GM18505 (cell line): ENCODE measurements at regions not wholly inside any gene's neighbourhood (a gene's known extent, or its start where the extent isn't known, plus 50 kb on each side); places are given as distances from the start of the nearest gene placed in this dataset.

Source experiments
- ATAC-seq: cut with Tn5 transposase; IDR thresholded peaks from one replicate; pipeline ENCODE4 v1.9.1; 2021; ENCODE audit not compliant: unreplicated experiment
- POLR2A ChIP-seq: IDR thresholded peaks from 4 replicates; pipeline ENCODE4 v1.6.1; 2011; ENCODE audit warnings: borderline replicate concordance; ENCODE audit not compliant: insufficient read depth, insufficient read length; ENCODE audit errors: extremely low read depth

DNA sequence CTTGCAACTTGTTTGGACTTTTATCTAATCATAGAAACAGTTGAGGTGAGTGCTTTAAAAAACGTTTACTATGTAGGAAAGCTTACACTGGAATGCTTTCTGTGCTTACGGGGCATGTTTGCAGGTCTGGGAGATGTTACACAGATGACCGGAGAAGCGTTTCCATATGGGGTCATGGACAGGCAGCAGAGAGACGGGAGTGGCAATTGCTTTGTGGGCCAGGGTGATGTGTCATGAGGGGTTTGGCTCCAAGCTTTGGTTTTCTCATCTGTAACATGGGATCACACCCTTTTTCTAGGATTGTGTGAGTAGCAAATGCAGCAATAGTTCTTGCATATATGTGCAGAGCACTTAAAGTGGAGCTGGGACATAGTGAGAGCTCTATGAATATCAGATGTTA is 174.8 kb upstream of the MKI67 start:
- no peak for TF ChIP-seq POLR2A
- no peak for ATAC-seq

DNA sequence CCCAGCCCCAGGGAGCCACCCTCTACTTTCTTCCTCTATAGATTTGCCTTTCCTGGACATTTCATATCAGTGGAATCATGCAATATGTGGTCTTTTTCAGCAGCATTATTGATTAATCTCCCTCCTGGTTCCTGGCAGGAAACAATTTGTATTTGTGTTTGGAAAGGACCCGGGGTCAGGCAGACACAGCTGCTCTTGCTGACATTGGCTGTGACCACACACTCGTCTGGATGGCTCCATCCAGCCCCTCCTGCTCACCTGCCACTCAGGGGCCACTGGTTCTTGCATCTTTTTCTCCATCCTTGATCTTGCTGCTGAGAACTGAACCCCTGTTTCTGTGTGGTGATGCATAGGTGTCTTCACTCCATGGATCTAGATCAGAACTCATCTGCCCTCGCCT is 176.6 kb upstream of the MKI67 start:
- ATAC-seq: no peak
- TF ChIP-seq POLR2A: no peak

DNA sequence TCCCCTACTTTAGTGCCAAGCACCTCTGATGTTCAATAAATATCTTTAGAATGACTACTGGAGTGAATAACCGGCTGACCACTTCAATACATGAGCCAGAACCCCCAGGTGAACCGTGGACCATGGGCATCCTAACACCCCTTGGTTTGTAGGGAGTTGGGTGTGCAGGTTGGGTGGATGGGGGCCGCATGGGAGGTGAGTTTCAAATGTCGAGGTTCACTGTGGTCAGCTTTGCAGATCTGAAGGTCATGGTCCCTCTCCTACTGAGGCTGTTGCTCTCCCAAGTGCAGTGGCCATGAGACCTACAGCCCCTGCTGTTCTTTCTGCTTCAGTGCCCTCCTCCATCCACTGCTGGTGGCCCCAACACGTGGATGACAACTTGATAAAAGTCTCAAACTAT is 178.0 kb upstream of the MKI67 start:
- no peak for TF ChIP-seq POLR2A
- ATAC-seq: no peak

DNA sequence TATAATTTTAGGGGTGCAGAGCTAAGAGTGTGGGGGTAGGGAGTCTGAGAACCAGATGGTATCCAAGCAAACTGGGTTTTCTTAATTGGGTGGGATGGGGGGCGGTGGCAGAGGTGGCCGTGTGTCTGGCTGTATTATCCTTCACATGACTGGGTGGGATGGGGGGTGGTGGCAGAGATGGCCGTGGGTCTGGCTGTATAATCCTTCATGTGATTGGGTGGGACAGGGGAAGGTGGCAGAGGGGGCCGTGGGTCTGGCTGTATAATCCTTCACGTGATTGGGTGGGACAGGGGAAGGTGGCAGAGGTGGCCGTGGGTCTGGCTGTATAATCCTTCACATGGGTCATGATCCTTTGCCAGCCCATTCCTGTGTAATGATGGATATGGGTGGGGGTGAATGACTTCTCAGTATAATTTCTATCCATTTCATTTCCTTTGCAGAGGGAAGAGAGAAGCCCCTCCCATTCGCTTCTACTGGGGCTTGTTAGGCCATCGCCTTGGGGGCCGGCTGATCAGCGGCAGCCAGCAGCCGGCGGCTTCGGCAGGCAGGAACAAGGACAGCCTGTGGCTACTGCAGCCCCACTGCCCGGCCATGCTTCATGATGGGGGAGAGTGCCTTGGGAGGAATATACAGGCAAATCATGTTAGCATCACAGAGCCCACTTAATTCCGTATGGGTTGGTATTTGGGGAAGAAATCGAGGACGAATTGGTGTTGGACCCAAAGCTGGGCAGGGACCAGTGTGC is 179.6 kb upstream of the MKI67 start:
- no peak for ATAC-seq
- no peak for TF ChIP-seq POLR2A

DNA sequence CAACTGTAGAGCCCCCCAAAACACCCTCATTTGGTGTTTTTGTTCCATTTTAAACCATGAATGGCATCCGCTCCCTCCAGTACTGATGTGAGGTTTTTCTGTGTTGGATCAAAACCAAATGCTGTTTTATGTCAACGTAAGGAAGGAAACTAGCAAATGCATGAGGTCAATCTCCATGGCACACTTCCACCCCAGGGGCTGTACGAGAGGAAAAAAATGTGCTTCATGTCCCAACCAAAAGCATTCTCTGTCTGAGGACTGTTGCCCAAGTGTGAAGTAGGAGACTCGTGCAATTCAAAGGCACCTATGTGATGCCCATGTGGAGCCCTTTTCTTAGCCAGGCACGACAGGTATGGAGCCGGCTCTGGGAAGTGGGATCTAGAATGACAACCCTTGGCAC is 180.3 kb upstream of the MKI67 start:
- ATAC-seq: no peak
- TF ChIP-seq POLR2A: no peak

DNA sequence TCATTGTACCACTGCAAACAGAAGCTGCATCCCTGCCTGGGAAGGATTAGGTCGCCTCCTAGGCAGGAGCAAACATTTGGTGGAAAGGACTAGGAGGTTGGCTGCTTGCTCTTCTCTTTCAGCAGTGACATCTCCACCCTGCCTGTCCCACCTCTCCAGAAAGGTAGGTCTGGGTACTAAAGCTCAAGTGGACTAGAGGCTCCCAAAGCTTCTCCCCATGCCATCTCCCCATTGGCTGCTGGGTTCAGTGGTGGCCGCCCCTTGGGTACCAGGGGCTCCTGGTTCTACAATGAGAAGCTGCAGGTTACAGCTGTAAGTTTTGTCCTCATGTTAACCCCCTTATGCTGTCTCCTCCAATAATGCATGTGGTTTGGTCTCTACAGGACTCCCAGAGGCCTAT is 180.7 kb upstream of the MKI67 start:
- TF ChIP-seq POLR2A: no peak
- no peak for ATAC-seq

DNA sequence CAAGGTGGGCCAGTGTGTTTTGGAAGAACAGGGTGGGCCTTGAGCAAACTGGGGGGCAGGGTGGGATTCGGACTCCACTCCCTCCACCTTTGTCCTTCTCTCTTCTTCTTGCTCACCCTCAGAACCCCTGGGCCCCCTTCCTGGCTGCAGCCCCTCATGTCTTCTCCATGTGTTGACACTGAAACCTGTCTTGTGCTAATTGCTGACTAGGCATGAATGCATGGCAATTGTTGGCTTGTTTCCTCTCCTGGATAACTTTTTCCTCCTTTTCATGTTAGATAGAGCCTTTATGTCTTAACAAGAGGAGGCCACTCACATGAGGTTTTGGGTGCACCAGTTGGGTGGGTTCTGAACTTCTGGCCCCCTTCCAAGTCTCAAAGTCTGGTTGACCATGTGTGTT is 181.6 kb upstream of the MKI67 start:
- TF ChIP-seq POLR2A: no peak
- no peak for ATAC-seq

DNA sequence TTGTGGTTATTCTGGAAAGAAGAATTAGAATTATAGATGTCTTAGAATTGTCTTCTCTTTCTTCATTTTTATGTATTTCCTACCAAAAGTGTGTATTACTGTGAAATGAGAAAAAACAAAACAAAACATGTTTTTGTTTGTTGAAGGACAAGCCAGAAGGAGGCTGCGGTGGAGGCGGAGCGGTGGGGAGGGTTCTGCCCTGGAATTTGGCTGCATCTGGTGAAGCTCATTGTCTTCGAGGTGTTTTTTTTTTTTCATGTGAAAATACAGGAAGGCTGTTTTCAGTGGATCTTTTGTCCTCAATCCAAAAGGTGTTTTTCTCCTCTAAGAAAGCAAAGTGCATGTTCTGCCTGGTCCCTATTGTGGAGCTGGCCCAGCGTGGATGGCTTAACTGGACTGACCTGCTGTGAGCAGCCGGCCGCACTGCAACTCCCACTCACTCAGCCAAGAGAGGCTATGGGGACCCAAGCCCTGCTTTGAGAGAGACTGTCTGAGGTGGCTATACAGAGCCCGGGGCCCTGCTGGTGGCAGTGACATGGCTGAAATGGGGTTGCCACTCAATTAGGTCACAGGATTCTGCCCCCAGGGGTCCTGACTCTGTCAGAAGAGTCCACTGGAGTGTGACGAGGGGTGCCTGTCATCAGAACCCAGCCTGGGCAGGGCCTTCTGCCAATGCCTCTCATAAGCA is 184.9 kb upstream of the MKI67 start:
- no peak for TF ChIP-seq POLR2A
- no peak for ATAC-seq

DNA sequence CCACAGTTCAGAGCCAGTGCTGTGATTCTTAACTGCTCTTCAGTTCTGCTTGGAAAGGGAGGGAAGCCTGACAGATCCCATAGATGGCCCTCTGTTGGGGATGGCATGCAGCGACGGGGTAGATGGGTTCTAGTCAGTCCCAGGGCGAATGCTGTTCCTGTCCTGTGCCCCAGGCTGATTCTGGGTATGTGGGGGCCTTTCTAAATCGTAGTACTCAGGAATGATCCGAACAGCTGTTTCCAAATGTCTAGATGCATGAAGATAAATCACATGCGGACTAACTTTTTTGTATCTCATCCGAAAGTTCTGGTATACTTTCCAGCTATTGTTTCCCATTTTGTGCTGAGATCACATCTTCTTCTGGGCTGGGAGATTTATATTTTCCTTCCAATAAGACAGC is 186.0 kb upstream of the MKI67 start:
- TF ChIP-seq POLR2A: no peak
- ATAC-seq: no peak

DNA sequence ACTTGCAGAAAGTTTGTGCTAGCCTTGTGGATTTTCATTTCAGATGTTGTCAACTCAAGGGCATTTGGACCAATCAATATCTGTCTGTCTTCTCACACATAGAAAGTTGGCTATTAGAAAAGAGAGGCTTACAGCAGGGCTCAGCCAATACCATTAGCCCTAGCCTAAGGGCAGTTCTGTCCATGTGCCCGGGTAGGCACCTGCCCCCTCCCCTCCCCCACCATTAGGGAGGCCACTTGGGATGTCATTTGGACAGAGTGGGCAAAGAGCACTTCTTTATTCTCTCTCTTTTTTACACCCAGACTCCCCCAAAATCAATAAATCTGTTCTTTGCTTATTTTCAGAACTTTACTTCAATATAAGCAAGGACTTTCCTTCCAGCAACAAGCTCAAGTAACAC is 188.5 kb upstream of the MKI67 start:
- no peak for TF ChIP-seq POLR2A
- ATAC-seq: no peak

DNA sequence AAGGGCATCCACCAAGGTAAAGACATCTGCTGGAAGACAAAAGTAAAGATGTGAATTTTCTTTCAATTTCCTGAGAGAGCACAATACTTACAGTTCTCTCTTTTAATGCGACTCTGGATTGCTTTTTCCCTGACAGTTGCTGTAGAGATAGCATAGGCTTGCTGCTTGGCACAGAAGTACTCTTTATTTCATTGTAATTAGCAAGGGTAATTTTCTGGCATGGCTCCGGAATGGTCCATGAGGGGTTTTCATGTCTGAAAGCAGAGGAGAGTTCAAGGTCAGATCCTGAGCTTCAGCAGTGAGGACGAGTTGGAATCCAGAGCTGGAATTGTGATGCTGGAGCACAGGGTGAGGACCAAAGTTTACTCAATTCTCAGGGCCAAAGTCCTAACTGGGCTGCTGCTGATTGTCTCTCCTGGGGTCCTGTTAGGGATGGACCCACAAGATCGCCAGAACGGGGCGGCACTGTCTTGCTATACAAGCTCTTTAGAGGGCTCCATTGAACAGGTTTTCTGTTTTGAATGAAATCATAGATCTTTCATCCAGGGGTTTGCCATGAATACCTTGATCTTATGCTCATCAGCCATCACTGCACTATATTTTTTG is 190.0 kb upstream of the MKI67 start:
- no peak for ATAC-seq
- no peak for TF ChIP-seq POLR2A

DNA sequence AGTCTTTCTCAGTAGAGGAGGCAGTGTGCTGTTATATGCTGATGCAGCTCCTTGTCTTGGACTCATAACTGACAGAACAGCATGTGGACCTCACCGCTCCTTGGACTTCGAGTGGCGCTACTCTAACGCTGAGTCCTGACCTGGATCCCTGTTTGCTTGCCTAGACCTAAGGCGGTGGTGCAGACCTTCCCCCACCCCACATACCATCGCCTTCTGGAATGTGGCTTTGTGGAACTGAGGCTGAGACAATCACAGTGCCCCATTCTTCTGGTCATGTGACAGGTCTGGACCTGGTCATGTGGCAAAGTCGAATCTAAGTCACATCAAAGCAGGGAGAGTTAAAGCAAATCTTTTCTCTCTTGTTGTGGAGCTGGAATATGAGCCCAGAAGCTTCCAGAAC is 190.7 kb upstream of the MKI67 start:
- no peak for ATAC-seq
- TF ChIP-seq POLR2A: no peak

DNA sequence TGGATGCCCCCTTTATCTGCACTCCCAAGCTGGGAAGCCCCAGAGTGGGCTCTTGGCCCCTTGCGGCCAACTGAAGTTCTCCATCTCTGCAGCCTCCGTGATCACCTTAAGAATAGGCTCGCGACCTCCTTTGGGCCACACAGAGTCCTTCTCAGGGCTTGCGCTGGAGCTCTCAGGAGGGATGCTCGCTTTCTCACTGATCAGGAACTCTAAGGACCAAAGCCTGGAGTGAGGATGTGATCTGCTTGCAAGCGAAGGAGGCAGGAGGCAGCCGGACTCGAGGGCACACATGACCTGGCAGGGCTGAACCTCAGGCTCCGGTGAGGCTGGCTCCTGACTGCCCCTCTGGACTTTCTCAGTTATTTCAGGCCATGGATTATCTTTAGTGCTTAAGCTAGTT is 192.1 kb upstream of the MKI67 start:
- no peak for ATAC-seq
- no peak for TF ChIP-seq POLR2A

DNA sequence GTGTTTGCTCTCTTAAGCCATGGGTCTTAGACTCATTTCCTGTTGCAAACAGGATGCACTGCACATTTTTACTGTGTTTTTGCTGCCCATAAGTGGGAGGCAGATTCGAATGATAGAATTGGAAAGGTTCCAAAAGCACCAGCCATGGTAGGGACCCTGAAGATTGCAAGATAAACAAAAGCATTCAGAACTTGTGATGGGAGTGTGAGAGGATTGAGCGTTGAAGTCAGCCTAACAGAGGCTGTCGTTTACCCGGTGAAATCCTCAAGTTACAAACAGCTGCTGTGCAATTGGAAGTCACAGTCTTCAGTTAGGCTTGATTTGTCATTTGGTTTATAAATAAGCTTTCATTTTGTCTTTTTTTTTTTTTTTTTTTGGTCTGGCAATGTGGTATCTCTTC is 192.7 kb upstream of the MKI67 start:
- TF ChIP-seq POLR2A: no peak
- ATAC-seq: no peak
